BLaER1 (cell line): ENCODE measurements at regions not wholly inside any gene's neighbourhood (a gene's known extent, or its start where the extent isn't known, plus 50 kb on each side); places are given as distances from the start of the nearest gene placed in this dataset.
A peak's percentile ranks its signal among the peaks of the same experiment; 100 is the strongest.

Experiments
- H3K27ac ChIP-seq: shearing (Covaris generic); formaldehyde crosslinking; 2 replicates; pipeline ENCODE4 v1.8.1; 2022
- H3K27me3 ChIP-seq: shearing (Covaris generic); formaldehyde crosslinking; 2 replicates; pipeline ENCODE4 v1.8.1; 2022
- H3K36me3 ChIP-seq: shearing (Covaris generic); formaldehyde crosslinking; 2 replicates; pipeline ENCODE4 v1.8.1; 2022
- H3K4me1 ChIP-seq: shearing (Covaris generic); formaldehyde crosslinking; 2 replicates; pipeline ENCODE4 v1.8.1; 2022
- H3K4me2 ChIP-seq: shearing (Covaris generic); formaldehyde crosslinking; 2 replicates; pipeline ENCODE4 v1.8.1; 2022
- H3K4me3 ChIP-seq: shearing (Covaris generic); formaldehyde crosslinking; 2 replicates; pipeline ENCODE4 v1.8.1; 2022
- H3K9ac ChIP-seq: shearing (Covaris generic); formaldehyde crosslinking; 2 replicates; pipeline ENCODE4 v1.8.1; 2022
- H3K9me3 ChIP-seq: shearing (Covaris generic); formaldehyde crosslinking; 2 replicates; pipeline ENCODE4 v1.8.1; 2022
- H4K20me1 ChIP-seq: shearing (Covaris generic); formaldehyde crosslinking; 2 replicates; pipeline ENCODE4 v1.8.1; 2022
- Cebpa-rat ChIP-seq: shearing (Covaris generic); IDR thresholded peaks from 2 replicates; pipeline ENCODE4 v1.8.1; 2022

DNA sequence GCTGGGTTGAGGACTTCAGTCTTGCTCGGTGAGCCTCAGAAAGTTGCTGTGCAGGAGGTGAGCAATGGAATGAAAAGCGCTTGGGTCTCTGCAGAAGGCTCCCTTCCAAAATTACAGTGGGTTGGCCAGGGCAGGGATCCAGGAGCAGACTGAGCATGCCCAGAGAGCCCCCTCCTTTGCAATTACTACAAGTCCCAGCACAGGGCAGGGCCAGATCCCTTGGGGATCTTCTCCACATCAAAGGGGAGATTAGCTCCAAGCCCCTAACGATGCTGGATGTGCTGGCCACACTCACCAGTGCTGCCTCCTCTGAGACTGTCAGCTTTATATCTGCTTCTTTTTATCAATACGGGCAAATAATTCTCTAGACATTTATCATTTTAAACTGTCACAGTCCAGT is 337.5 kb downstream of the RPS24 start:
- TF ChIP-seq Cebpa-rat: no peak
- Histone ChIP-seq H3K4me3 (no peak overlapping the region), H3K9ac (no peak overlapping the region), H3K27me3 (no peaks in the 10 kb centered on the region), H3K4me2 (peak overlapping the region; percentile 43), H4K20me1 (no peaks in the 10 kb centered on the region), H3K4me1 (peaks cover 19% of the 10 kb centered on the region), H3K9me3 (no peaks in the 10 kb centered on the region), H3K36me3 (no peaks in the 10 kb centered on the region), H3K27ac (no peak overlapping the region)

DNA sequence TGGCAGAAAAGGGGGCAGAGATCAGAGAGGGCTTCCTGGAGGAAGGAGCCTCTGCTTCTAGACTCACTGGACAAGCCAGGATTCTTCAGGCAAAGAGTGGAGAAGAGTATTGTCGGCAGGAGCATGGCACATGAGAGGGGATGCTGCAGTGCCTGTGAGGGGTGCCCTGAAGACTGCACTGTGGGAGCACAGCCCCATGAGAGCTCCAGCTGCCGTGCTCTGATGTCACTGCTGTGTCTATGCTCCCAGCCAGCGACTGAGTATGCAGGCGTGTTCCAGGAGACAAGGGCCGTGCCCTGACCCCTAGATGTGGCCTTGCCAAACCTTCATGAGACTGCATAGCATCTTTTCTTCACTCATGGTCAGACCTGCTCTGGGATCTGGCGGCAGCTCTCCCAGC is 339.1 kb downstream of the RPS24 start:
- no peak overlapping the region for H3K4me2 ChIP-seq
- H3K27ac ChIP-seq: no peak overlapping the region
- no peaks in the 10 kb centered on the region for H3K27me3 ChIP-seq
- peaks cover 19% of the 10 kb centered on the region for H3K4me1 ChIP-seq
- H4K20me1 ChIP-seq: no peaks in the 10 kb centered on the region
- H3K4me3 ChIP-seq: no peak overlapping the region
- H3K9ac ChIP-seq: no peak overlapping the region
- no peaks in the 10 kb centered on the region for H3K9me3 ChIP-seq
- TF ChIP-seq Cebpa-rat: no peak
- no peaks in the 10 kb centered on the region for H3K36me3 ChIP-seq

DNA sequence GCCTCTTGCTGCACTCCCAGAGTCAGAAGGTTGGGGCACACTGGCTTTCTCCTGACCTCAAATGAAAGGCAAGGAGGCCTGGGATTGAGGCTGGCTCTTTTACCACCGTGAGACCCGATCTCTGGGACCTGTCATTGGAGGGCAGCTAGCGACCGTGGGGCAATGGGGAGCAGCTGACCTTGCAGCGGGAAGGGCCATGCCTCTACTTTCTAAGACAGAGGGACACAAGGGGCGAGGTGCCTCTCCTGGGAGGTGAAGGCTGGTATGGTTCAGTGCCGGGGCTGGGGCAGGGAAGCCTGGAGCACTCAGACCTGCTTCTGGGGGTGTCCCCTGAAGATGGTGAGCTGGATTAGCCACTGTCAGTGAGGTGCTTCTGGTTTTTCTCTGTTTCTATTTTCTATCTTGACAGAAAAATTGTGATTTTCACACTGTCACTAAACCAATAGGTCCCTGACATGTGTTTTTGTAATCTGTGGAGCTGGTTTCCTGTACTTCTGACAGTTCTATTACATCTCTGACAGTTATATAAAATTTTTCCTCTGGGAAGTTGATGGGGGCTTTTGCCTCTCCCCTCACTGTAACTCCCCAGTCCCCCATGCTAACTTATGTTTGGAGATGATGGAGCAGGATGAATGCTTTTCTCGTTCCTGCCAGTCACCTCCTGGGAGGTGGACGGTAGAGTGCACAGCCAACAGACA is 340.8 kb downstream of the RPS24 start:
- Histone ChIP-seq H3K9ac (no peak overlapping the region), H3K27ac (no peak overlapping the region), H3K36me3 (no peaks in the 10 kb centered on the region), H4K20me1 (no peaks in the 10 kb centered on the region), H3K4me3 (no peak overlapping the region), H3K4me2 (no peak overlapping the region), H3K4me1 (peaks cover 19% of the 10 kb centered on the region), H3K9me3 (peaks cover 6% of the 10 kb centered on the region), H3K27me3 (no peaks in the 10 kb centered on the region)
- no peak for TF ChIP-seq Cebpa-rat

- Histone ChIP-seq H3K4me2 (no peak overlapping the region), H3K9me3 (peaks cover 8% of the 10 kb centered on the region), H3K27ac (no peak overlapping the region), H3K36me3 (no peaks in the 10 kb centered on the region), H3K4me3 (no peak overlapping the region), H3K9ac (no peak overlapping the region), H4K20me1 (no peaks in the 10 kb centered on the region), H3K27me3 (no peaks in the 10 kb centered on the region), H3K4me1 (peaks cover 15% of the 10 kb centered on the region)
- no peak for TF ChIP-seq Cebpa-rat
Measured at GRCh38 chr10:78375854-78376785, 342.5 kb downstream of the RPS24 start.

GRCh38 chr10:78377356-78377755 is 343.7 kb downstream of the RPS24 start:
- no peak overlapping the region for H3K27ac ChIP-seq
- H3K9me3 ChIP-seq: peaks cover 8% of the 10 kb centered on the region
- no peak overlapping the region for H3K9ac ChIP-seq
- H4K20me1 ChIP-seq: no peaks in the 10 kb centered on the region
- H3K4me2 ChIP-seq: no peak overlapping the region
- no peak for TF ChIP-seq Cebpa-rat
- H3K4me1 ChIP-seq: peaks cover 3% of the 10 kb centered on the region
- no peak overlapping the region for H3K4me3 ChIP-seq
- no peaks in the 10 kb centered on the region for H3K27me3 ChIP-seq
- H3K36me3 ChIP-seq: no peaks in the 10 kb centered on the region

GRCh38 chr10:78378192-78378591 is 344.5 kb downstream of the RPS24 start:
- H3K27me3 ChIP-seq: no peaks in the 10 kb centered on the region
- H3K4me2 ChIP-seq: no peak overlapping the region
- H3K36me3 ChIP-seq: no peaks in the 10 kb centered on the region
- no peaks in the 10 kb centered on the region for H3K4me1 ChIP-seq
- H4K20me1 ChIP-seq: no peaks in the 10 kb centered on the region
- H3K4me3 ChIP-seq: no peak overlapping the region
- H3K9ac ChIP-seq: no peak overlapping the region
- H3K9me3 ChIP-seq: peaks cover 8% of the 10 kb centered on the region
- no peak for TF ChIP-seq Cebpa-rat
- no peak overlapping the region for H3K27ac ChIP-seq

- H4K20me1 ChIP-seq: no peaks in the 10 kb centered on the region
- no peak overlapping the region for H3K9ac ChIP-seq
- H3K4me2 ChIP-seq: no peak overlapping the region
- H3K4me3 ChIP-seq: no peak overlapping the region
- no peaks in the 10 kb centered on the region for H3K4me1 ChIP-seq
- H3K36me3 ChIP-seq: no peaks in the 10 kb centered on the region
- H3K9me3 ChIP-seq: peaks cover 8% of the 10 kb centered on the region
- no peaks in the 10 kb centered on the region for H3K27me3 ChIP-seq
- TF ChIP-seq Cebpa-rat: no peak
- H3K27ac ChIP-seq: no peak overlapping the region
Measured at GRCh38 chr10:78381107-78381506, 347.4 kb downstream of the RPS24 start.

DNA sequence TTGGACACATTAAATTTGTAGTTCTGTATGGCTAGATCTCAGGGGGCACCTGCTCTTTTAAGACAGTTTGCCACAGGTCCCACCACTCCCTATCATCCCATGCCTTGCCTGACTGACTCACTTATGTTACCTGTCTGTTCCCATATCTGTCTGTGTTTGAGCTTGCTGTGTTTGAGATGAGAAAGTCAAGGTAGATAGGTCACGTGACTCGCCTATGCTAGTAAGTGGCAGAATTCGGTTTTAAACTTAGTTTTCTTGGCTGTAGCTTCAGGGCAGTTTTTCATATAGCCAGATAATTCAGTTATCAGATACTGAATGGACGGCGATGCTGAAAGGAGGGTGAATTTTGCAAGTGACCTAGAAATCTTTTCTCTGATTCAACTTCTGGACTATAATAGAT is 348.4 kb downstream of the RPS24 start:
- peaks cover 8% of the 10 kb centered on the region for H3K9me3 ChIP-seq
- H3K27me3 ChIP-seq: no peaks in the 10 kb centered on the region
- H4K20me1 ChIP-seq: no peaks in the 10 kb centered on the region
- H3K36me3 ChIP-seq: no peaks in the 10 kb centered on the region
- TF ChIP-seq Cebpa-rat: no peak
- no peak overlapping the region for H3K4me2 ChIP-seq
- H3K9ac ChIP-seq: no peak overlapping the region
- no peak overlapping the region for H3K27ac ChIP-seq
- no peaks in the 10 kb centered on the region for H3K4me1 ChIP-seq
- no peak overlapping the region for H3K4me3 ChIP-seq

- Histone ChIP-seq H3K9ac (no peak overlapping the region), H3K36me3 (no peaks in the 10 kb centered on the region), H3K27me3 (no peaks in the 10 kb centered on the region), H3K4me3 (no peak overlapping the region), H3K27ac (no peak overlapping the region), H3K4me2 (no peak overlapping the region), H3K4me1 (no peaks in the 10 kb centered on the region), H3K9me3 (peaks cover 8% of the 10 kb centered on the region), H4K20me1 (no peaks in the 10 kb centered on the region)
- no peak for TF ChIP-seq Cebpa-rat
Measured at GRCh38 chr10:78382772-78383171, 349.1 kb downstream of the RPS24 start.

GRCh38 chr10:78383378-78384048 is 349.9 kb downstream of the RPS24 start:
- Histone ChIP-seq H3K9me3 (peaks cover 8% of the 10 kb centered on the region), H4K20me1 (no peaks in the 10 kb centered on the region), H3K9ac (no peak overlapping the region), H3K4me1 (no peaks in the 10 kb centered on the region), H3K36me3 (no peaks in the 10 kb centered on the region), H3K4me2 (no peak overlapping the region), H3K27ac (no peak overlapping the region), H3K27me3 (no peaks in the 10 kb centered on the region), H3K4me3 (no peak overlapping the region)
- no peak for TF ChIP-seq Cebpa-rat
